ENCODE measurements at regions not wholly inside any gene's neighbourhood (a gene's known extent, or its start where the extent isn't known, plus 50 kb on each side); places are given as distances from the start of the nearest gene placed in this dataset.

- H3K27ac ChIP-seq (ENCODE audit: low read depth, low read length), result no peak overlapping the region
- H3K4me1 ChIP-seq (ENCODE audit: control insufficient read depth in 1 of 2, insufficient read depth in 2 of 2, low read length in 2 of 2), result peaks cover 10 to 15% of the 10 kb centered on the region in 2 donors
- no peaks in the 10 kb centered on the region for H3K9me3 ChIP-seq (ENCODE audit: control insufficient read depth in 1 of 2, low read length in 2 of 2)
- H3K4me3 ChIP-seq (ENCODE audit: low read depth in 1 of 2, low read length in 2 of 2), result no peak overlapping the region
- no peaks in the 10 kb centered on the region for H3K27me3 ChIP-seq (ENCODE audit: control insufficient read depth in 1 of 2, insufficient read depth in 2 of 2, low read length in 2 of 2)
- H3K36me3 ChIP-seq (ENCODE audit: control insufficient read depth in 1 of 2, insufficient read depth in 2 of 2, low read length in 2 of 2), result no peaks in the 10 kb centered on the region
- H3K9ac ChIP-seq (ENCODE audit: low read depth in 1 of 2, low read length in 2 of 2), result no peak overlapping the region
These were observed 165.4 kb upstream of the RAI14 start for GRCh38 chr5:34490506-34491250.

GRCh38 chr5:34491251-34491620, 164.9 kb upstream of the RAI14 start:
- Histone ChIP-seq H3K4me3 (ENCODE audit: low read depth in 1 of 2, low read length in 2 of 2) (no peak overlapping the region), H3K36me3 (ENCODE audit: control insufficient read depth in 1 of 2, insufficient read depth in 2 of 2, low read length in 2 of 2) (no peaks in the 10 kb centered on the region), H3K9ac (ENCODE audit: low read depth in 1 of 2, low read length in 2 of 2) (no peak overlapping the region), H3K27ac (ENCODE audit: low read depth, low read length) (no peak overlapping the region), H3K9me3 (ENCODE audit: control insufficient read depth in 1 of 2, low read length in 2 of 2) (no peaks in the 10 kb centered on the region), H3K27me3 (ENCODE audit: control insufficient read depth in 1 of 2, insufficient read depth in 2 of 2, low read length in 2 of 2) (no peaks in the 10 kb centered on the region), H3K4me1 (ENCODE audit: control insufficient read depth in 1 of 2, insufficient read depth in 2 of 2, low read length in 2 of 2) (peaks cover 10% of the 10 kb centered on the region in 2 donors)

- H3K27me3 ChIP-seq (ENCODE audit: control insufficient read depth in 1 of 2, insufficient read depth in 2 of 2, low read length in 2 of 2), result no peaks in the 10 kb centered on the region
- H3K36me3 ChIP-seq (ENCODE audit: control insufficient read depth in 1 of 2, insufficient read depth in 2 of 2, low read length in 2 of 2), result no peaks in the 10 kb centered on the region
- H3K4me3 ChIP-seq (ENCODE audit: low read depth in 1 of 2, low read length in 2 of 2), result no peak overlapping the region
- no peak overlapping the region for H3K27ac ChIP-seq (ENCODE audit: low read depth, low read length)
- no peak overlapping the region for H3K9ac ChIP-seq (ENCODE audit: low read depth in 1 of 2, low read length in 2 of 2)
- H3K4me1 ChIP-seq (ENCODE audit: control insufficient read depth in 1 of 2, insufficient read depth in 2 of 2, low read length in 2 of 2), result peaks cover 7 to 10% of the 10 kb centered on the region in 2 donors
- H3K9me3 ChIP-seq (ENCODE audit: control insufficient read depth in 1 of 2, low read length in 2 of 2), result no peaks in the 10 kb centered on the region
These were observed 161.9 kb upstream of the RAI14 start for GRCh38 chr5:34494111-34494755.

- Histone ChIP-seq H3K27ac (ENCODE audit: low read depth, low read length) (no peak overlapping the region), H3K4me3 (ENCODE audit: low read depth in 1 of 2, low read length in 2 of 2) (no peak overlapping the region), H3K36me3 (ENCODE audit: control insufficient read depth in 1 of 2, insufficient read depth in 2 of 2, low read length in 2 of 2) (no peaks in the 10 kb centered on the region), H3K9ac (ENCODE audit: low read depth in 1 of 2, low read length in 2 of 2) (no peak overlapping the region), H3K27me3 (ENCODE audit: control insufficient read depth in 1 of 2, insufficient read depth in 2 of 2, low read length in 2 of 2) (no peaks in the 10 kb centered on the region), H3K4me1 (ENCODE audit: control insufficient read depth in 1 of 2, insufficient read depth in 2 of 2, low read length in 2 of 2) (peaks cover 7 to 15% of the 10 kb centered on the region in 2 donors), H3K9me3 (ENCODE audit: control insufficient read depth in 1 of 2, low read length in 2 of 2) (no peaks in the 10 kb centered on the region)
These were observed 160.9 kb upstream of the RAI14 start for GRCh38 chr5:34495178-34495577.

GRCh38 chr5:34496260-34496691, 159.9 kb upstream of the RAI14 start:
- Histone ChIP-seq H3K4me1 (ENCODE audit: control insufficient read depth in 1 of 2, insufficient read depth in 2 of 2, low read length in 2 of 2) (peaks cover 7 to 15% of the 10 kb centered on the region in 2 donors), H3K9ac (ENCODE audit: low read depth in 1 of 2, low read length in 2 of 2) (no peak overlapping the region), H3K36me3 (ENCODE audit: control insufficient read depth in 1 of 2, insufficient read depth in 2 of 2, low read length in 2 of 2) (no peaks in the 10 kb centered on the region), H3K27ac (ENCODE audit: low read depth, low read length) (no peak overlapping the region), H3K27me3 (ENCODE audit: control insufficient read depth in 1 of 2, insufficient read depth in 2 of 2, low read length in 2 of 2) (no peaks in the 10 kb centered on the region), H3K4me3 (ENCODE audit: low read depth in 1 of 2, low read length in 2 of 2) (no peak overlapping the region), H3K9me3 (ENCODE audit: control insufficient read depth in 1 of 2, low read length in 2 of 2) (no peaks in the 10 kb centered on the region)

DNA sequence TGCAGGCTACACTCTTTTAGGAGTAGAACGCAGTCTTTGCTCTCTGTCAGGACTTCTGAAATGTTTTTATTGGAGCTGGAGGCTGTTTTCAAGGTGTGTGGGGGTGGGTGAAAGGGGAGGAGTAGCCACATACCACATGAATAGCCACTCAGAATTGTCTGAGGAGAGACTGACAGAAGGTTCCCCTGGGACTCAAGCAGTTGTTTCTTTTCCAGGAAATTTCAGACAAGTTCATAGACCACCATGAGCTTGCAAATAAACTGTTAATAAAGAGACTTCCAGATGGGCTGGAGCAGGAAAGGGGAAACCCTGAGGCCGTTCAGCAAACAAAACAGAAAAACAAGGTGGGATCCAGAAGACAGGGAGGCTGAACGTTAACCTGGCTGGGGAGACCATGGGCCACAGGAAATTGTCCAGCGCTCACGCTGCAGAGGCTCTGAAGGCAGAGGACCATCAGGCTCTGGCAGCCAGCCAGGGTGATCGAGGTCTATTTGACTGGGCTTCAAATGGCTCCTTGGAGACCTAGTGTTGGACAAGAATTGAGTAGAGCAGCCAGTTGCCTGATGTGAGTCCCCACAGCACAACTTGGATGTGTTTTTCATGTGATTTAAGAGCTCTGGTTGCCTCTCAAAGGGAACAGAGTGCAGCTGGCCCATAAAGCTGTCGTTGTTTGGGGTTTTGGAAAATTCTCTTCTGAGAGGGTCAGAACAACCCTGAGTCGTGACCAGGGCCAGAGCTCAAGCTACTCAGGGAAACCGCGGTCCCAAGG, 159.2 kb upstream of the RAI14 start:
- no peaks in the 10 kb centered on the region for H3K36me3 ChIP-seq (ENCODE audit: control insufficient read depth in 1 of 2, insufficient read depth in 2 of 2, low read length in 2 of 2)
- no peak overlapping the region for H3K4me3 ChIP-seq (ENCODE audit: low read depth in 1 of 2, low read length in 2 of 2)
- no peaks in the 10 kb centered on the region for H3K9me3 ChIP-seq (ENCODE audit: control insufficient read depth in 1 of 2, low read length in 2 of 2)
- no peak overlapping the region for H3K9ac ChIP-seq (ENCODE audit: low read depth in 1 of 2, low read length in 2 of 2)
- peaks cover 7 to 15% of the 10 kb centered on the region in 2 donors for H3K4me1 ChIP-seq (ENCODE audit: control insufficient read depth in 1 of 2, insufficient read depth in 2 of 2, low read length in 2 of 2)
- no peaks in the 10 kb centered on the region for H3K27me3 ChIP-seq (ENCODE audit: control insufficient read depth in 1 of 2, insufficient read depth in 2 of 2, low read length in 2 of 2)
- H3K27ac ChIP-seq (ENCODE audit: low read depth, low read length), result no peak overlapping the region

GRCh38 chr5:34497470-34497808, 158.7 kb upstream of the RAI14 start:
- Histone ChIP-seq H3K9me3 (ENCODE audit: control insufficient read depth in 1 of 2, low read length in 2 of 2) (no peaks in the 10 kb centered on the region), H3K4me3 (ENCODE audit: low read depth in 1 of 2, low read length in 2 of 2) (no peak overlapping the region), H3K27me3 (ENCODE audit: control insufficient read depth in 1 of 2, insufficient read depth in 2 of 2, low read length in 2 of 2) (no peaks in the 10 kb centered on the region), H3K27ac (ENCODE audit: low read depth, low read length) (no peak overlapping the region), H3K4me1 (ENCODE audit: control insufficient read depth in 1 of 2, insufficient read depth in 2 of 2, low read length in 2 of 2) (peaks cover 7 to 15% of the 10 kb centered on the region in 2 donors), H3K9ac (ENCODE audit: low read depth in 1 of 2, low read length in 2 of 2) (no peak overlapping the region), H3K36me3 (ENCODE audit: control insufficient read depth in 1 of 2, insufficient read depth in 2 of 2, low read length in 2 of 2) (no peaks in the 10 kb centered on the region)

GRCh38 chr5:34498572-34498971, 157.6 kb upstream of the RAI14 start:
- no peak overlapping the region for H3K4me3 ChIP-seq (ENCODE audit: low read depth in 1 of 2, low read length in 2 of 2)
- H3K9ac ChIP-seq (ENCODE audit: low read depth in 1 of 2, low read length in 2 of 2), result no peak overlapping the region
- no peaks in the 10 kb centered on the region for H3K9me3 ChIP-seq (ENCODE audit: control insufficient read depth in 1 of 2, low read length in 2 of 2)
- H3K27me3 ChIP-seq (ENCODE audit: control insufficient read depth in 1 of 2, insufficient read depth in 2 of 2, low read length in 2 of 2), result no peaks in the 10 kb centered on the region
- peaks cover 7 to 15% of the 10 kb centered on the region in 2 donors for H3K4me1 ChIP-seq (ENCODE audit: control insufficient read depth in 1 of 2, insufficient read depth in 2 of 2, low read length in 2 of 2)
- no peak overlapping the region for H3K27ac ChIP-seq (ENCODE audit: low read depth, low read length)
- H3K36me3 ChIP-seq (ENCODE audit: control insufficient read depth in 1 of 2, insufficient read depth in 2 of 2, low read length in 2 of 2), result no peaks in the 10 kb centered on the region

GRCh38 chr5:34499001-34499734, 157.0 kb upstream of the RAI14 start:
- no peaks in the 10 kb centered on the region for H3K9me3 ChIP-seq (ENCODE audit: control insufficient read depth in 1 of 2, low read length in 2 of 2)
- no peak overlapping the region for H3K4me3 ChIP-seq (ENCODE audit: low read depth in 1 of 2, low read length in 2 of 2)
- H3K4me1 ChIP-seq (ENCODE audit: control insufficient read depth in 1 of 2, insufficient read depth in 2 of 2, low read length in 2 of 2), result peaks cover 7 to 15% of the 10 kb centered on the region in 2 donors
- no peak overlapping the region for H3K9ac ChIP-seq (ENCODE audit: low read depth in 1 of 2, low read length in 2 of 2)
- H3K36me3 ChIP-seq (ENCODE audit: control insufficient read depth in 1 of 2, insufficient read depth in 2 of 2, low read length in 2 of 2), result no peaks in the 10 kb centered on the region
- H3K27ac ChIP-seq (ENCODE audit: low read depth, low read length), result no peak overlapping the region
- no peaks in the 10 kb centered on the region for H3K27me3 ChIP-seq (ENCODE audit: control insufficient read depth in 1 of 2, insufficient read depth in 2 of 2, low read length in 2 of 2)

All from duodenal mucosa (tissue), 2 donors.